ENCODE measurements at regions not wholly inside any gene's neighbourhood (a gene's known extent, or its start where the extent isn't known, plus 50 kb on each side); places are given as distances from the start of the nearest gene placed in this dataset.

DNA sequence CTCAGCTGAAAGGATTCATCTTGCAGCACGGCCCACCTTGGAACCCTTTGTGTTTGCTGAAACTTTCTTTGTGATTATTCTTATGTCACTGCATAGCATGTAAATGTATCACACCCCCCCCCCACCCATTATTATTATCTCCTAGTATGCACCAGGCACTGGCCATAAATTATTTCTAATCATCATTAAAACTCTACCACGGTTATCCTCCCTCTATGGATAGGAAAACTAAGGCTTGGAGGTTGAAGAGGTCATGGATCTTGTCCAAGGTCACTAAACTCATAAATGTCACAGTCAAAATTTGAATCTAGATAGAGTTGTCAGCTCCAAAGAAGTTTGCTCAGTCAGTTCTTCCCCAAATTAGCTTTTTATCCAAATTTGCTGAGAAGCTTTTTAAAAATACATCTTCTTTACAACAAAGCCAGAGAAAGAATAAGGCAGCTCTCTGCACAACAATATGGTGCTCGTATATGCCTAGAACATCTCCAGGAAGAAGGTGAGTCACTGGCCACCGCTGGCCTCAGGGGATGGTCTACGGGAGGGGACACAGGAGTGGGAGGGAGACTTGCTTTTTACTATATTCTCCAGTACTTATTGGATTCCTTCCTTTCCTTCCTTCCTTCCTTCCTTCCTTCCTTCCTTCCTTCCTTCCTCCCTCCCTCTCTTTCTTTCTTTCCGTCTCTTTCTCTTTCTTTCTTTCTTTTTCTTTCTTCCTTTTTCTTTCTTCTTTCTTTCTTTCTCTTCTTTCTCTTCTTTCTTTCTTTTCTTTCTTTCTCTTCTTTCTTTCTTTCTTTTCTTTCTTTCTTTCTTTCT, 134.5 kb downstream of the VEGFA start:
- no peak for DNase-seq (ENCODE audit: low read depth, low spot score)

DNA sequence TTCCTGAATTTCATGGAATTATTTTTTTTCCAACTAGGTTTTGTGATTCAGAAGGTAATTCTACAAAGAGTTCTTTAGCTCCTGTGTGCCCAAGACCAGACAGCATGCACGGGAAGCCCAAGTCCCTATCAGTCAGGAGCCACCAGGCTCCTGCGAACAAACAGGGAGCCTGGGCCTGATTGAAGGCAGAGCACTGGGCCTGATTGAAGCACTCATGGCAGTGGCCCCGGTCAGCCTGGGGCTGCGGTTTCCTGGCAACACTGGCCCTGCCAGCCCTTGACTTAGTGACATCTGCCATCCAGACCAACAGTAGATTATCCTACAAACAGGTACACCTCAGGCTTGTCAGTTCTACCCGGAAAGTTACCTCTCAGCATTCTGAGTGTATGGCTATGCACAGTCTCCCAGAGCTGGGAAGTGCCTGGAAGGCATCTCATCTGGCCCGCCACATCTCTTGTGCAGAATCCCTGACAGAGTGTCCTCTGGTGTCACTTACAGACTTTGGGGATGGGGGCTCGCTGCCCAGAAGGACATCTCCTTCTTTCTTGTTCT, 133.8 kb downstream of the VEGFA start:
- DNase-seq (ENCODE audit: low read depth, low spot score): no peak

- no peak for DNase-seq (ENCODE audit: low read depth, low spot score)
Measured at GRCh38 chr6:43901733-43902230, 131.8 kb downstream of the VEGFA start.

GRCh38 chr6:43900916-43901732, 131.1 kb downstream of the VEGFA start:
- DNase-seq (ENCODE audit: low read depth, low spot score): no peak

DNA sequence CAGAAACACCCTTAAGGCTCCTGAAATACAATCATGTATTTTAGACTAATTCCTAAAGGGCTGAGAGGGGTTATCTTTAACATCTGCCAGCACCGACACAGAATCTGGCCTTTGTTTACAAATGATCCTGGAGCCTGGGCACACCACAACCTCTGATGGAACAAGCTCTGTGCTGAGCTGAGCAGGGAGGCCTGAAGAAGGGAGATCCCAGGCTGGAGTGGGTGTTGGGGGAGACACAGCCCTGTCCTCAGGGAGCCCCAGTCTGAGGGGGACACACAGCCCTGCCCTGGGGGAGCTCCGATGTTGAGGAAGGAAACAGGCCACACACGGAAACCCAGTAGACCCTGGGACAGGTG, 130.5 kb downstream of the VEGFA start:
- DNase-seq (ENCODE audit: low read depth, low spot score): no peak

- no peak for DNase-seq (ENCODE audit: low read depth, low spot score)
Measured at GRCh38 chr6:43899830-43900229, 129.8 kb downstream of the VEGFA start.

- no peak for DNase-seq (ENCODE audit: low read depth, low spot score)
Measured at GRCh38 chr6:43898358-43899131, 128.5 kb downstream of the VEGFA start.

DNA sequence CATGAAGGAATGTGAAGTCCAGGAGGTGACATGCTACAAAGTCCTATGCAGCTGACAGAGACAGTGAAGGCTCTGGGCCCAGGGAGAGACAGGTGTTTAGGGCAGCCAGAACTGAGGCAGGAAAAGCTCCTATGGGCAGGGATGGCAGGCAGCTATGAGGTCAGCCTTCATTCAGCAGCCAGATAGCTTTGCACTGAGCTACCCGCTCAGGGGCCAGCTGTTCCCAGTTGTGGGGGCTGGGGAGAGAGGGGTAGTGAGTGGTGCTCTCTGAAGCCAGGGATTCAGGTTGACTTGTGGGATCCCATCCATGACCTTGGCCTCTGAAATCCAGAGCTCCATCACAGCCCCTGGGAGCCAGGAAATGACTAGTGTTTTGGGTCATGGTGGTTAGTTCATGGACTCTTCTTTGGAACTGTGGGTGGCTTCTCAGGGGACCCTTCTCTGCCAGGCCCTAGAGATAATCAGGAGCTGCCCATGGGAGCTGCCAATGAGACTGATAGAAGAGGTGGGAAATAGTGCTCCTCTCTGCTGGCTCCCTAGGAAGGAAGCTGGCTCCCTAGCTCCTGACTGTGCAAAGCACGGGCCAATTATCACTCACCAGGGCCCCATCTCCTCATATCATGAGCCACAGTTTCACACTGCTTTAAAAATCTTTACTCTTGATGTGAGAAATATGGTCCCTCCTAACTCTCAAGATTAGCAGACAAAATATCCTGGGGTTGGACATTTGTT, 127.7 kb downstream of the VEGFA start:
- DNase-seq (ENCODE audit: low read depth, low spot score): no peak

- DNase-seq (ENCODE audit: low read depth, low spot score): no peak
Measured at GRCh38 chr6:43896329-43897255, 126.6 kb downstream of the VEGFA start.

GRCh38 chr6:43895656-43896328, 125.8 kb downstream of the VEGFA start:
- no peak for DNase-seq (ENCODE audit: low read depth, low spot score)

- no peak for DNase-seq (ENCODE audit: low read depth, low spot score)
Measured at GRCh38 chr6:43893073-43893472, 123.1 kb downstream of the VEGFA start.

DNA sequence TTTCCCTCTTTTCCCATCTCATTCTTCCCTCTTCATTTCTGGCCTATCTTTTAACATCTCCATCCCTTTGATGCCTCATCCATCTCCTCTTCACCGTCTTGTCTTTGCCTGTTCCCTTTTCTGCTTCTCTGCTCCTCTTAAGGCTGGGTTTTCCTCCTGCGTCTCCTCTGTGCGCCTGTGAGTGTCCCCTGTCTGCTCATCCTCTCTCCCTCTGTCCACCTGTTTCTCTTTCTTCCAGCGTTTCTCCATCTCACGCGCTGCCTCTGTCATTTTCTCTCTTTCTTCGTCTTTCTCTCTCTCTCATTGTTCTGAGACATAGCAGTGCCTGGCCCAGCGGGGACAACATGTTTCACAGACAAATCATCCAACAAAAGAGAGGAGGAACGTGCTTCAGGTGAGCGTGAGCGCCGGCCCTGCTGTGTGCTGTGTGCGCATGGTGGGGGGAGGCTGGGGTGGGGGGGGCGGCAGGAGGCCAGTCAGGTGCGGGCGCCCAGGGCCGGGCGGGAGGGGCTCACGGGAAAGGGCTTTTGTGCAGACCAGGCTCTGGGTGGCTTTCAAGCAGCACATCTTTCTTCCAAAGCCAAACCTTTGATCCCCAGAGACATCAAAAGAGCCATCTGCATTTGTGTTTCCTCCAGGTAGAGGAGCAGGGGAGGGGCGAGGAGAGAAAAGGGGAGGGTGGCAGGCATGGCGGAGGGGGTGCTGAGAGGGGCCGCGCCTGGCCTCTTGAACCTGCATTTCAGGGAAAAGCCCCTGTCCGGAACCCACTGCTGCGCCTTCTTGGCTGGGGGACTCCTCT, 121.3 kb downstream of the VEGFA start:
- no peak for DNase-seq (ENCODE audit: low read depth, low spot score)

DNA sequence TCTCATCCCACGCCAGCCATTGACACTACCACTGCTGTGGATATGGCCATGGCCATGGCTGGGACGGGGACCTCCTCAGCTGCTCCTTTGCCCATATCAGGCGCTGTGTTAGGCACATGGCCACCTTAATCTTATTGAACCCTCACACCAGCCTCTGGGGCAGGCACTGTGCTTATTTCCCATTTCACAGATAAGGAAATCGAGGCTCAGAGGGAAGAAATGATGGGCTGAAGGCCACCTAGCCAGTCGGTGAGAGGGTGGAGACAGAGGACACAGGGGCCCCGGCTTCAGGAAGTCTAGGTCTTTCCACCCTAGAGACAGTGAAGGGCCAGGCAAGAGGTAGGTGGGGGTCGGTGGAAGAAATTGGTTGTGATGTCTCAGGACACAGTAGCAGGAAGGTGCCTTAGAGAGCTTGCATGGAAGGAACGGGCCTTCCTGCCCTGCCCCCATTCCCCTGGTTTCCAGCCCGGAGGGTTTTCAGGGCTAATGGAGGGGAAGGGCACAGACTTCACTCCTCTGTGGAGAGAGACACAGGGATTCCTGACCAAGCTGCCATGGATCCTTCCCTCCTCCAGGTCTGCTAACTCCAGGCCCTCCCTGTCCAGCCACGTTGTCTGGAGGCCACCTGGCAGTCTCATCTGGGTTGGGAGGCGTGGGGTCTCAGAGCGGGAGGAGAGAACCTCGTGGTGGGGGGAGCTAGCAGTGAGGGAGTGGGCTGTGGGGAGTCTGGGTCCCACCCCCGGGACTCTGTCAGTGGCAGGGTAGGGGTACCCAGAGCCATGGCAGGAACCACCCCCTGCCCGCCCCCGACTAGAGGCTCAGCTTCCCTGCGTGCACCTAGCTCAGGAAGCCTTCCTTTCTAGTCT, 120.4 kb downstream of the VEGFA start:
- DNase-seq (ENCODE audit: low read depth, low spot score): no peak

- no peak for DNase-seq (ENCODE audit: low read depth, low spot score)
Measured at GRCh38 chr6:43887906-43888683, 118.1 kb downstream of the VEGFA start.

DNA sequence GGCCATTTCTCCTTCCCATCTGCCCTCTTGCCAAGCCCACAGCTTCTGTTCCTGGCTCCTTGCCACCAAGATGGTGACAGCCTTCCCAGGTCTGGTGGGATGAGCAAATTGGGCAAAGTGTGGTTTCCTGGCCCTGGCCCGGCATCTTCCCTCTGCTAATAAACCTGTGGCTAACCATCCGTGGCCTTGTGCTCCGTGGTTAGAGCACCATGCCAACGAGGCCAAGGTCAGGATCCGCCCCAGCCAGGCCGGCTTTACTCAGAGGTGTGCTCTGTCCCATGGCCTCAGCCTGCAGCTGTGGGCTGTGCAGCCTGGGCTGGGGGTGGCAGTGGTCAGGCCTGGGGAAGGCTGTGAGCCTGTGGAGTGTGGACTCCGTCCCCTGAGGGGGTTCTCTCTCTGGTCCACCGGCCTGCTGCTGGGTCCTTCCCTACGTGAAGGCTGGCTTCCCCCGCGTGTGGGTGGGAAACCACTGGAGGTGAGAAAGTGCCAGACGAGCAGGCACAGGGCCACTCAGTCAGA, 117.4 kb downstream of the VEGFA start:
- no peak for DNase-seq (ENCODE audit: low read depth, low spot score)

- no peak for DNase-seq (ENCODE audit: low read depth, low spot score)
Measured at GRCh38 chr6:43886717-43887339, 116.8 kb downstream of the VEGFA start.
